ENCODE measurements at regions not wholly inside any gene's neighbourhood (a gene's known extent, or its start where the extent isn't known, plus 50 kb on each side); places are given as distances from the start of the nearest gene placed in this dataset.

DNA sequence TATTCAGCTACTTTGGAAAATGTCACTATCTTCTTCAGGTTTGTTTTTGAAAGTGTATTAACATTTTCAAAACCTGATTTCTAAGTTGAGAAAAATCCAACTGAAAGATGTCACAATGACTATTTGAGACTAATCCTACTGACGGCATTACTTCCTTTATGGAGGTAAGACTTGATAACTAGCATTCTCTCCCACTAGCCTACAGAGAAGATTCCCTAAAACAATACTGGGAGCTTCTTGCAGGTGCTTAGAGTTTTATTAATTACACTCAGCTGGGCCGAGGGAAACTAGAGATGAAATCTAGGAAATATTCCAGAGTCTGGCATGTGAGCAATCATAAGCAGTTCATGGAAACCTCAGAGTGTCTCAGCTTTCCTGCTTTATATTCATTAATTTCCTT lies 114.0 kb downstream of the LCA5 start:
- no peaks in the 10 kb centered on the region for H4K20me1 ChIP-seq (ENCODE audit: insufficient read depth)
- DNase-seq (ENCODE audit: low read depth, low spot score), result no peak
- H3K4me1 ChIP-seq (ENCODE audit: control insufficient read depth in 1 of 2, insufficient read depth in 2 of 2, low read length in 2 of 2), result no peaks in the 10 kb centered on the region
- no peaks in the 10 kb centered on the region for H3K9me3 ChIP-seq (ENCODE audit: control insufficient read depth in 1 of 2, insufficient read depth in 1 of 2, low read depth in 1 of 2, low read length in 2 of 2)
- ChIA-PET POLR2A (no interaction called here), RAD21 (ENCODE audit: low non-redundant PET in 1 of 2, low total read pairs in 2 of 2, uncharacterized antibody in 2 of 2, unreplicated experiment in 2 of 2) (no interaction called here), CTCF (no interaction called here)
- H3K27me3 ChIP-seq (ENCODE audit: insufficient read depth, low read length), result no peaks in the 10 kb centered on the region
- H3K9me2 ChIP-seq (ENCODE audit: insufficient read depth), result no peaks in the 10 kb centered on the region
- H3K9ac ChIP-seq (ENCODE audit: low read length), result no peak overlapping the region
- no peak overlapping the region for H3K4me2 ChIP-seq (ENCODE audit: low read length)
- TF ChIP-seq, protein P1, sequence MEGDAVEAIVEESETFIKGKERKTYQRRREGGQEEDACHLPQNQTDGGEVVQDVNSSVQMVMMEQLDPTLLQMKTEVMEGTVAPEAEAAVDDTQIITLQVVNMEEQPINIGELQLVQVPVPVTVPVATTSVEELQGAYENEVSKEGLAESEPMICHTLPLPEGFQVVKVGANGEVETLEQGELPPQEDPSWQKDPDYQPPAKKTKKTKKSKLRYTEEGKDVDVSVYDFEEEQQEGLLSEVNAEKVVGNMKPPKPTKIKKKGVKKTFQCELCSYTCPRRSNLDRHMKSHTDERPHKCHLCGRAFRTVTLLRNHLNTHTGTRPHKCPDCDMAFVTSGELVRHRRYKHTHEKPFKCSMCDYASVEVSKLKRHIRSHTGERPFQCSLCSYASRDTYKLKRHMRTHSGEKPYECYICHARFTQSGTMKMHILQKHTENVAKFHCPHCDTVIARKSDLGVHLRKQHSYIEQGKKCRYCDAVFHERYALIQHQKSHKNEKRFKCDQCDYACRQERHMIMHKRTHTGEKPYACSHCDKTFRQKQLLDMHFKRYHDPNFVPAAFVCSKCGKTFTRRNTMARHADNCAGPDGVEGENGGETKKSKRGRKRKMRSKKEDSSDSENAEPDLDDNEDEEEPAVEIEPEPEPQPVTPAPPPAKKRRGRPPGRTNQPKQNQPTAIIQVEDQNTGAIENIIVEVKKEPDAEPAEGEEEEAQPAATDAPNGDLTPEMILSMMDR (IDR thresholded peaks at IDR 0.05 in 2 of 3, conservative IDR thresholded peaks at IDR 0.05 in 1 of 3; ENCODE audit: borderline replicate concordance in 1 of 3, insufficient read depth in 1 of 3, low read depth in 2 of 3, low read length in 2 of 3), result no peak
- TF ChIP-seq SIN3A (IDR thresholded peaks at IDR 0.05; ENCODE audit: low read depth), result no peak
- TF ChIP-seq, protein P2, sequence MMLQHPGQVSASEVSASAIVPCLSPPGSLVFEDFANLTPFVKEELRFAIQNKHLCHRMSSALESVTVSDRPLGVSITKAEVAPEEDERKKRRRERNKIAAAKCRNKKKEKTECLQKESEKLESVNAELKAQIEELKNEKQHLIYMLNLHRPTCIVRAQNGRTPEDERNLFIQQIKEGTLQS (IDR thresholded peaks at IDR 0.05), result no peak
- TF ChIP-seq CBX3 (IDR thresholded peaks at IDR 0.05; ENCODE audit: low read depth), result no peak
- TF ChIP-seq EGR1 (IDR thresholded peaks at IDR 0.05; ENCODE audit: low read depth), result no peak
- no peak for TF ChIP-seq SP1 (IDR thresholded peaks at IDR 0.05; ENCODE audit: low read depth)
- no peak for TF ChIP-seq JUND (IDR thresholded peaks at IDR 0.05)
- TF ChIP-seq SRF (IDR thresholded peaks at IDR 0.05; ENCODE audit: low read depth), result no peak
- TF ChIP-seq, protein P3, sequence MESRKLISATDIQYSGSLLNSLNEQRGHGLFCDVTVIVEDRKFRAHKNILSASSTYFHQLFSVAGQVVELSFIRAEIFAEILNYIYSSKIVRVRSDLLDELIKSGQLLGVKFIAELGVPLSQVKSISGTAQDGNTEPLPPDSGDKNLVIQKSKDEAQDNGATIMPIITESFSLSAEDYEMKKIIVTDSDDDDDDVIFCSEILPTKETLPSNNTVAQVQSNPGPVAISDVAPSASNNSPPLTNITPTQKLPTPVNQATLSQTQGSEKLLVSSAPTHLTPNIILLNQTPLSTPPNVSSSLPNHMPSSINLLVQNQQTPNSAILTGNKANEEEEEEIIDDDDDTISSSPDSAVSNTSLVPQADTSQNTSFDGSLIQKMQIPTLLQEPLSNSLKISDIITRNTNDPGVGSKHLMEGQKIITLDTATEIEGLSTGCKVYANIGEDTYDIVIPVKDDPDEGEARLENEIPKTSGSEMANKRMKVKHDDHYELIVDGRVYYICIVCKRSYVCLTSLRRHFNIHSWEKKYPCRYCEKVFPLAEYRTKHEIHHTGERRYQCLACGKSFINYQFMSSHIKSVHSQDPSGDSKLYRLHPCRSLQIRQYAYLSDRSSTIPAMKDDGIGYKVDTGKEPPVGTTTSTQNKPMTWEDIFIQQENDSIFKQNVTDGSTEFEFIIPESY (IDR thresholded peaks at IDR 0.05; ENCODE audit: extremely low read depth, insufficient replicate concordance, low read length), result no peak
- no peak for TF ChIP-seq CEBPB (IDR thresholded peaks at IDR 0.05; ENCODE audit: low read depth)
- no peak for TF ChIP-seq POLR2A (IDR thresholded peaks at IDR 0.05; ENCODE audit: borderline replicate concordance, extremely low read depth, insufficient read depth, insufficient read length)
- no peak for TF ChIP-seq ZFX (IDR thresholded peaks at IDR 0.05)
- TF ChIP-seq EZH2 (IDR thresholded peaks at IDR 0.05), result no peak
- no TSS peak for BruUV-seq (replicated peaks)
- ATAC-seq, result no peak
- no peaks in the 10 kb centered on the region for H3K36me3 ChIP-seq (ENCODE audit: control insufficient read depth in 1 of 2, insufficient read depth in 2 of 2, low read length in 2 of 2)
- H3K27ac ChIP-seq (ENCODE audit: low read depth, low read length), result no peak overlapping the region
- no peak overlapping the region for H2AFZ ChIP-seq (ENCODE audit: low read depth, low read length, poor library complexity, severe bottlenecking)
- H3K79me2 ChIP-seq (ENCODE audit: insufficient read depth, low read length), result no peaks in the 10 kb centered on the region
- intact Hi-C loops (cut with micrococcal nuclease), result no loop called here
- H3K4me3 ChIP-seq (replicated peaks in 1 of 2; ENCODE audit: low read depth in 1 of 2, low read length in 2 of 2), result no peak overlapping the region
